HEK293 (cell line): ENCODE measurements at regions not wholly inside any gene's neighbourhood (a gene's known extent, or its start where the extent isn't known, plus 50 kb on each side); places are given as distances from the start of the nearest gene placed in this dataset.

ENCODE experiments used
- BCL11A ChIP-seq: fragments of 450-650 bp; formaldehyde crosslinking; IDR thresholded peaks from 2 replicates; pipeline ENCODE4 v1.5.1; 2016; ENCODE audit warnings: low read depth, missing biosample characterization, missing genetic modification characterization
- CTCF ChIP-seq: fragments of 450-650 bp; formaldehyde crosslinking; IDR thresholded peaks from 2 replicates; pipeline ENCODE4 v1.5.1; 2016; ENCODE audit warnings: missing biosample characterization, missing genetic modification characterization
- ZFP41 ChIP-seq: fragments of 450-650 bp; formaldehyde crosslinking; IDR thresholded peaks from 2 replicates; pipeline ENCODE4 v1.5.1; 2016; ENCODE audit warnings: missing biosample characterization, missing genetic modification characterization, borderline replicate concordance
- ZNF133 ChIP-seq: fragments of 450-650 bp; formaldehyde crosslinking; IDR thresholded peaks from 2 replicates; pipeline ENCODE4 v1.5.1; 2016; ENCODE audit warnings: missing biosample characterization, missing genetic modification characterization
- ZNF544 ChIP-seq: fragments of 450-650 bp; formaldehyde crosslinking; IDR thresholded peaks from 2 replicates; pipeline ENCODE4 v1.5.0; 2017; ENCODE audit warnings: missing biosample characterization, missing genetic modification characterization
- ZNF629 ChIP-seq: fragments of 450-650 bp; formaldehyde crosslinking; IDR thresholded peaks from 2 replicates; pipeline ENCODE4 v1.5.1; 2017; ENCODE audit warnings: missing biosample characterization, missing genetic modification characterization
- ZNF776 ChIP-seq: fragments of 450-650 bp; formaldehyde crosslinking; IDR thresholded peaks from 2 replicates; pipeline ENCODE4 v1.5.0; 2017; ENCODE audit warnings: missing biosample characterization, missing genetic modification characterization, borderline replicate concordance
- ZNF777 ChIP-seq: fragments of 450-650 bp; formaldehyde crosslinking; IDR thresholded peaks from 2 replicates; pipeline ENCODE4 v1.5.1; 2017; ENCODE audit warnings: missing biosample characterization, missing genetic modification characterization, borderline replicate concordance
- ZXDB ChIP-seq: fragments of 450-650 bp; formaldehyde crosslinking; IDR thresholded peaks from 2 replicates; pipeline ENCODE4 v1.5.1; 2016; ENCODE audit warnings: missing biosample characterization, missing genetic modification characterization
- TF ChIP-seq, protein P1 (sequence below): fragments of 450-650 bp; formaldehyde crosslinking; IDR thresholded peaks from 2 replicates; pipeline ENCODE4 v1.5.1; 2016; ENCODE audit warnings: missing biosample characterization, missing genetic modification characterization
- TF ChIP-seq, protein P2 (sequence below): sonication (generic); formaldehyde crosslinking; IDR thresholded peaks from 2 replicates; pipeline ENCODE4 v1.8.1; 2022; ENCODE audit warnings: mild to moderate bottlenecking, moderate library complexity, missing genetic modification reagents
- TF ChIP-seq, protein P3 (sequence below): fragments of 450-650 bp; formaldehyde crosslinking; IDR thresholded peaks from 2 replicates; pipeline ENCODE4 v1.5.1; 2016; ENCODE audit warnings: missing biosample characterization, missing genetic modification characterization

GRCh38 chr7:19248681-19249080 is 103.5 kb upstream of the FERD3L start:
- TF ChIP-seq ZNF544 (tag by site-specific recombination): no peak
- TF ChIP-seq ZNF776 (tag by site-specific recombination): no peak
- no peak for TF ChIP-seq ZXDB (tag by site-specific recombination)
- no peak for TF ChIP-seq CTCF (tag by site-specific recombination)
- TF ChIP-seq ZFP41 (tag by site-specific recombination): no peak
- TF ChIP-seq ZNF133: no peak
- TF ChIP-seq, protein P1, sequence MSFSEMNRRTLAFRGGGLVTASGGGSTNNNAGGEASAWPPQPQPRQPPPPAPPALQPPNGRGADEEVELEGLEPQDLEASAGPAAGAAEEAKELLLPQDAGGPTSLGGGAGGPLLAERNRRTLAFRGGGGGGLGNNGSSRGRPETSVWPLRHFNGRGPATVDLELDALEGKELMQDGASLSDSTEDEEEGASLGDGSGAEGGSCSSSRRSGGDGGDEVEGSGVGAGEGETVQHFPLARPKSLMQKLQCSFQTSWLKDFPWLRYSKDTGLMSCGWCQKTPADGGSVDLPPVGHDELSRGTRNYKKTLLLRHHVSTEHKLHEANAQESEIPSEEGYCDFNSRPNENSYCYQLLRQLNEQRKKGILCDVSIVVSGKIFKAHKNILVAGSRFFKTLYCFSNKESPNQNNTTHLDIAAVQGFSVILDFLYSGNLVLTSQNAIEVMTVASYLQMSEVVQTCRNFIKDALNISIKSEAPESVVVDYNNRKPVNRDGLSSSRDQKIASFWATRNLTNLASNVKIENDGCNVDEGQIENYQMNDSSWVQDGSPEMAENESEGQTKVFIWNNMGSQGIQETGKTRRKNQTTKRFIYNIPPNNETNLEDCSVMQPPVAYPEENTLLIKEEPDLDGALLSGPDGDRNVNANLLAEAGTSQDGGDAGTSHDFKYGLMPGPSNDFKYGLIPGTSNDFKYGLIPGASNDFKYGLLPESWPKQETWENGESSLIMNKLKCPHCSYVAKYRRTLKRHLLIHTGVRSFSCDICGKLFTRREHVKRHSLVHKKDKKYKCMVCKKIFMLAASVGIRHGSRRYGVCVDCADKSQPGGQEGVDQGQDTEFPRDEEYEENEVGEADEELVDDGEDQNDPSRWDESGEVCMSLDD (tag by site-specific recombination): no peak
- TF ChIP-seq ZNF629: no peak
- no peak for TF ChIP-seq ZNF777 (tag by site-specific recombination)
- TF ChIP-seq, protein P2, sequence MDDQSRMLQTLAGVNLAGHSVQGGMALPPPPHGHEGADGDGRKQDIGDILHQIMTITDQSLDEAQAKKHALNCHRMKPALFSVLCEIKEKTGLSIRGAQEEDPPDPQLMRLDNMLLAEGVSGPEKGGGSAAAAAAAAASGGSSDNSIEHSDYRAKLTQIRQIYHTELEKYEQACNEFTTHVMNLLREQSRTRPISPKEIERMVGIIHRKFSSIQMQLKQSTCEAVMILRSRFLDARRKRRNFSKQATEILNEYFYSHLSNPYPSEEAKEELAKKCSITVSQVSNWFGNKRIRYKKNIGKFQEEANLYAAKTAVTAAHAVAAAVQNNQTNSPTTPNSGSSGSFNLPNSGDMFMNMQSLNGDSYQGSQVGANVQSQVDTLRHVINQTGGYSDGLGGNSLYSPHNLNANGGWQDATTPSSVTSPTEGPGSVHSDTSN (CRISPR knock-in tag): no peak
- no peak for TF ChIP-seq BCL11A (tag by site-specific recombination)
- TF ChIP-seq, protein P3, sequence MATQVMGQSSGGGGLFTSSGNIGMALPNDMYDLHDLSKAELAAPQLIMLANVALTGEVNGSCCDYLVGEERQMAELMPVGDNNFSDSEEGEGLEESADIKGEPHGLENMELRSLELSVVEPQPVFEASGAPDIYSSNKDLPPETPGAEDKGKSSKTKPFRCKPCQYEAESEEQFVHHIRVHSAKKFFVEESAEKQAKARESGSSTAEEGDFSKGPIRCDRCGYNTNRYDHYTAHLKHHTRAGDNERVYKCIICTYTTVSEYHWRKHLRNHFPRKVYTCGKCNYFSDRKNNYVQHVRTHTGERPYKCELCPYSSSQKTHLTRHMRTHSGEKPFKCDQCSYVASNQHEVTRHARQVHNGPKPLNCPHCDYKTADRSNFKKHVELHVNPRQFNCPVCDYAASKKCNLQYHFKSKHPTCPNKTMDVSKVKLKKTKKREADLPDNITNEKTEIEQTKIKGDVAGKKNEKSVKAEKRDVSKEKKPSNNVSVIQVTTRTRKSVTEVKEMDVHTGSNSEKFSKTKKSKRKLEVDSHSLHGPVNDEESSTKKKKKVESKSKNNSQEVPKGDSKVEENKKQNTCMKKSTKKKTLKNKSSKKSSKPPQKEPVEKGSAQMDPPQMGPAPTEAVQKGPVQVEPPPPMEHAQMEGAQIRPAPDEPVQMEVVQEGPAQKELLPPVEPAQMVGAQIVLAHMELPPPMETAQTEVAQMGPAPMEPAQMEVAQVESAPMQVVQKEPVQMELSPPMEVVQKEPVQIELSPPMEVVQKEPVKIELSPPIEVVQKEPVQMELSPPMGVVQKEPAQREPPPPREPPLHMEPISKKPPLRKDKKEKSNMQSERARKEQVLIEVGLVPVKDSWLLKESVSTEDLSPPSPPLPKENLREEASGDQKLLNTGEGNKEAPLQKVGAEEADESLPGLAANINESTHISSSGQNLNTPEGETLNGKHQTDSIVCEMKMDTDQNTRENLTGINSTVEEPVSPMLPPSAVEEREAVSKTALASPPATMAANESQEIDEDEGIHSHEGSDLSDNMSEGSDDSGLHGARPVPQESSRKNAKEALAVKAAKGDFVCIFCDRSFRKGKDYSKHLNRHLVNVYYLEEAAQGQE (tag by site-specific recombination): no peak
